Fibroblast of mammary gland (primary cell): ENCODE measurements at regions not wholly inside any gene's neighbourhood (a gene's known extent, or its start where the extent isn't known, plus 50 kb on each side); places are given as distances from the start of the nearest gene placed in this dataset.

Experiments
- DNase-seq: peaks from one replicate; pipeline ENCODE4 v3.0.0-alpha.2; 2010; ENCODE audit warnings: low read depth
- H3K4me3 ChIP-seq: 2 replicates; pipeline ENCODE4 v1.5.1; 2011; ENCODE audit warnings: low read depth, mild to moderate bottlenecking, low read length, moderate library complexity; ENCODE audit not compliant: control insufficient read depth
- CTCF ChIP-seq: conservative IDR thresholded peaks from 2 replicates; pipeline ENCODE4 v1.5.1; 2011; ENCODE audit warnings: low read depth, low read length, inconsistent platforms; ENCODE audit not compliant: control insufficient read depth, insufficient read depth

GRCh38 chr6:50976907-50977306, 158.2 kb downstream of the TFAP2B start:
- DNase-seq = no peak
- no peak for TF ChIP-seq CTCF
- no peak overlapping the region for H3K4me3 ChIP-seq

GRCh38 chr6:50977796-50978195, 159.1 kb downstream of the TFAP2B start:
- H3K4me3 ChIP-seq = no peak overlapping the region
- no peak for DNase-seq
- TF ChIP-seq CTCF = no peak

- TF ChIP-seq CTCF = no peak
- no peak overlapping the region for H3K4me3 ChIP-seq
- DNase-seq = peak; percentile 0
Measured at GRCh38 chr6:50978380-50979170, 159.9 kb downstream of the TFAP2B start.

- DNase-seq = no peak
- H3K4me3 ChIP-seq = no peak overlapping the region
- TF ChIP-seq CTCF = no peak
Measured at GRCh38 chr6:50979171-50979525, 160.5 kb downstream of the TFAP2B start.

- DNase-seq = no peak
- H3K4me3 ChIP-seq = no peak overlapping the region
- TF ChIP-seq CTCF = no peak
Measured at GRCh38 chr6:50984135-50984534, 165.5 kb downstream of the TFAP2B start.

GRCh38 chr6:50986319-50986718, 167.6 kb downstream of the TFAP2B start:
- no peak for DNase-seq
- TF ChIP-seq CTCF = no peak
- H3K4me3 ChIP-seq = no peak overlapping the region
